Uterus (tissue), 2 donors: ENCODE measurements at regions not wholly inside any gene's neighbourhood (a gene's known extent, or its start where the extent isn't known, plus 50 kb on each side); places are given as distances from the start of the nearest gene placed in this dataset.

Source experiments
- POLR2A ChIP-seq, 2 donors: fragments of 450-650 bp; IDR thresholded peaks; one replicate each; pipeline ENCODE4 v1.6.1; 2016; ENCODE audit warnings: antibody characterized with exemption in 2 of 2, mild to moderate bottlenecking in 1 of 2, moderate library complexity in 1 of 2
- TF ChIP-seq, protein P1 (sequence below), 4 experiments: fragments of 200-600 bp in 2 of 4; fragments of 450-650 bp in 2 of 4; sonication (generic) in 2 of 4; IDR thresholded peaks; one replicate each; pipeline ENCODE4 v1.5.1; 2016 to 2019; ENCODE audit warnings: antibody characterized with exemption in 4 of 4, mild to moderate bottlenecking in 2 of 4, moderate library complexity in 1 of 4

- TF ChIP-seq, protein P1, sequence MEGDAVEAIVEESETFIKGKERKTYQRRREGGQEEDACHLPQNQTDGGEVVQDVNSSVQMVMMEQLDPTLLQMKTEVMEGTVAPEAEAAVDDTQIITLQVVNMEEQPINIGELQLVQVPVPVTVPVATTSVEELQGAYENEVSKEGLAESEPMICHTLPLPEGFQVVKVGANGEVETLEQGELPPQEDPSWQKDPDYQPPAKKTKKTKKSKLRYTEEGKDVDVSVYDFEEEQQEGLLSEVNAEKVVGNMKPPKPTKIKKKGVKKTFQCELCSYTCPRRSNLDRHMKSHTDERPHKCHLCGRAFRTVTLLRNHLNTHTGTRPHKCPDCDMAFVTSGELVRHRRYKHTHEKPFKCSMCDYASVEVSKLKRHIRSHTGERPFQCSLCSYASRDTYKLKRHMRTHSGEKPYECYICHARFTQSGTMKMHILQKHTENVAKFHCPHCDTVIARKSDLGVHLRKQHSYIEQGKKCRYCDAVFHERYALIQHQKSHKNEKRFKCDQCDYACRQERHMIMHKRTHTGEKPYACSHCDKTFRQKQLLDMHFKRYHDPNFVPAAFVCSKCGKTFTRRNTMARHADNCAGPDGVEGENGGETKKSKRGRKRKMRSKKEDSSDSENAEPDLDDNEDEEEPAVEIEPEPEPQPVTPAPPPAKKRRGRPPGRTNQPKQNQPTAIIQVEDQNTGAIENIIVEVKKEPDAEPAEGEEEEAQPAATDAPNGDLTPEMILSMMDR (IDR thresholded peaks at IDR 0.05) = no peak
- TF ChIP-seq POLR2A (IDR thresholded peaks at IDR 0.05) = no peak
Measured at GRCh38 chr2:239650674-239651073, 249.9 kb upstream of the HDAC4 start.
